Coronary artery (tissue), 2 donors: ENCODE measurements at regions not wholly inside any gene's neighbourhood (a gene's known extent, or its start where the extent isn't known, plus 50 kb on each side); places are given as distances from the start of the nearest gene placed in this dataset.

Source experiments
- DNase-seq: peaks from one replicate; pipeline ENCODE4 v3.0.0-alpha.2; 2017; ENCODE audit warnings: low spot score
- H3K27ac ChIP-seq, 2 donors: fragments of 200-600 bp; sonication (generic); one replicate each; pipeline ENCODE4 v1.5.1; 2016 to 2019
- H3K4me3 ChIP-seq: fragments of 200-600 bp; sonication (generic); 2 replicates; pipeline ENCODE4 v1.5.1; 2016; ENCODE audit warnings: mild to moderate bottlenecking, moderate library complexity
- CTCF ChIP-seq: fragments of 200-600 bp; sonication (generic); IDR thresholded peaks from one replicate; pipeline ENCODE4 v1.5.1; 2019; ENCODE audit warnings: antibody characterized with exemption

GRCh38 chr1:187961895-187962294, 1133.1 kb downstream of the PLA2G4A start:
- DNase-seq = no peak
- Histone ChIP-seq H3K27ac (no peak overlapping the region), H3K4me3 (no peak overlapping the region)
- no peak for TF ChIP-seq CTCF

GRCh38 chr1:187971851-187972250, 1143.1 kb downstream of the PLA2G4A start:
- no peak for DNase-seq
- Histone ChIP-seq H3K4me3 (no peak overlapping the region), H3K27ac (no peak overlapping the region)
- TF ChIP-seq CTCF = no peak

GRCh38 chr1:187977298-187977697, 1148.5 kb downstream of the PLA2G4A start:
- no peak for DNase-seq
- TF ChIP-seq CTCF = no peak
- no peak overlapping the region for H3K27ac ChIP-seq
- no peak overlapping the region for H3K4me3 ChIP-seq

- DNase-seq = no peak
- no peak for TF ChIP-seq CTCF
- Histone ChIP-seq H3K4me3 (no peak overlapping the region), H3K27ac (no peak overlapping the region)
Observed at GRCh38 chr1:187985145-187985896, 1156.6 kb downstream of the PLA2G4A start.

GRCh38 chr1:187985897-187986654, 1157.3 kb downstream of the PLA2G4A start:
- no peak for TF ChIP-seq CTCF
- DNase-seq = no peak
- Histone ChIP-seq H3K4me3 (no peak overlapping the region), H3K27ac (no peak overlapping the region)

GRCh38 chr1:187987236-187987776, 1158.6 kb downstream of the PLA2G4A start:
- no peak for DNase-seq
- TF ChIP-seq CTCF = no peak
- Histone ChIP-seq H3K27ac (no peak overlapping the region), H3K4me3 (no peak overlapping the region)
